ENCODE measurements at regions not wholly inside any gene's neighbourhood (a gene's known extent, or its start where the extent isn't known, plus 50 kb on each side); places are given as distances from the start of the nearest gene placed in this dataset.

- Histone ChIP-seq H3K27me3 (no peaks in the 10 kb centered on the region), H3K36me3 (no peaks in the 10 kb centered on the region), H3K9me3 (no peaks in the 10 kb centered on the region), H3K4me3 (no peak overlapping the region), H3K27ac (no peak overlapping the region), H3K4me1 (no peaks in the 10 kb centered on the region)
- DNase-seq = no peak
- intact Hi-C loops (cut with DNase I) = no loop called here
- no peak for TF ChIP-seq CTCF (IDR thresholded peaks at IDR 0.05)
- WGBS, 2 donors = 73 to 87% methylated on average over 1 of the region's 1 CpG
- FAIRE-seq = no peak
- ATAC-seq = no peak
These were observed 346.6 kb downstream of the FSIP2 start for GRCh38 chr2:186085226-186085625.

DNA sequence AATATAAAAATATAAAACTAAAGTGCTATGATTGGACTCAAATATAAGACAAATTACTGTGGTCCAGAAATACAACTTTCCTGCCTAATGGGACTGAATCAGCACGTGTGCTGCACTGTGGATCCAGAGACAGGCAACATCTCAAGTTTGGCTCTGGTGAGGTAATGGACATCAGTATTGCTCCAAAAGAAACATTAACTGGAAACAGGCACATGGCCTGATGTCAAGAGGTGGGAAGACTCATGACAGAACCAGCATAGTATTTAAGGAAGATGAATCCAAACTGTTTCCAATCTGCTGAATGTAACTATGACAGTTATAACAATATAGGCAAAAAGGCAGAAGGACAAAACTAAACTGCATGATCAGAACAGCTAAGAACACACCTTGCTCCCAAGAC is 354.6 kb downstream of the FSIP2 start:
- 56 to 63% methylated on average over 1 of the region's 1 CpG for WGBS, 2 donors
- no peak overlapping the region for H3K4me3 ChIP-seq
- no peaks in the 10 kb centered on the region for H3K27me3 ChIP-seq
- no peaks in the 10 kb centered on the region for H3K9me3 ChIP-seq
- DNase-seq (no peak), FAIRE-seq (no peak), ATAC-seq (no peak)
- no peak for TF ChIP-seq CTCF (IDR thresholded peaks at IDR 0.05)
- intact Hi-C loops (cut with DNase I) = no loop called here
- H3K36me3 ChIP-seq = no peaks in the 10 kb centered on the region
- H3K27ac ChIP-seq = no peak overlapping the region
- H3K4me1 ChIP-seq = no peaks in the 10 kb centered on the region

- ATAC-seq (no peak), DNase-seq (no peak), FAIRE-seq (no peak)
- no peak for TF ChIP-seq CTCF (IDR thresholded peaks at IDR 0.05)
- 67 to 72% methylated on average over 1 of the region's 1 CpG for WGBS, 2 donors
- Histone ChIP-seq H3K4me1 (peaks cover 0 to 8% (median 4%) of the 10 kb centered on the region in 3 donors), H3K4me3 (no peak overlapping the region), H3K27ac (no peak overlapping the region), H3K27me3 (no peaks in the 10 kb centered on the region), H3K9me3 (no peaks in the 10 kb centered on the region), H3K36me3 (no peaks in the 10 kb centered on the region)
- intact Hi-C loops (cut with DNase I) = no loop called here
These were observed 360.2 kb downstream of the FSIP2 start for GRCh38 chr2:186098821-186099220.

- WGBS, 2 donors = 73 to 79% methylated on average over 2 of the region's 2 CpGs
- no peak for FAIRE-seq
- intact Hi-C loops (cut with DNase I) = no loop called here
These were observed 361.2 kb downstream of the FSIP2 start for GRCh38 chr2:186099826-186100225.

GRCh38 chr2:186100636-186101035 is 362.0 kb downstream of the FSIP2 start:
- no peaks in the 10 kb centered on the region for H3K9me3 ChIP-seq
- H3K36me3 ChIP-seq = no peaks in the 10 kb centered on the region
- ATAC-seq (no peak), FAIRE-seq (no peak), DNase-seq (no peak)
- no peak overlapping the region for H3K27ac ChIP-seq
- TF ChIP-seq CTCF (IDR thresholded peaks at IDR 0.05) = no peak
- intact Hi-C loops (cut with DNase I) = no loop called here
- no peak overlapping the region for H3K4me3 ChIP-seq
- peaks cover 0 to 8% (median 4%) of the 10 kb centered on the region in 3 donors for H3K4me1 ChIP-seq
- no peaks in the 10 kb centered on the region for H3K27me3 ChIP-seq

More at GRCh38 chr2:186099826-186100225, 361.2 kb downstream of the FSIP2 start:
- no peak for TF ChIP-seq CTCF (IDR thresholded peaks at IDR 0.05)
- ATAC-seq (no peak), DNase-seq (no peak)
- H3K9me3 ChIP-seq = no peaks in the 10 kb centered on the region
- no peak overlapping the region for H3K4me3 ChIP-seq
- H3K4me1 ChIP-seq = peaks cover 0 to 8% (median 4%) of the 10 kb centered on the region in 3 donors
- no peaks in the 10 kb centered on the region for H3K27me3 ChIP-seq
- H3K27ac ChIP-seq = no peak overlapping the region
- H3K36me3 ChIP-seq = no peaks in the 10 kb centered on the region

All from pancreas (tissue), 10 donors.